Adrenal gland (tissue), 5 donors: ENCODE measurements at regions not wholly inside any gene's neighbourhood (a gene's known extent, or its start where the extent isn't known, plus 50 kb on each side); places are given as distances from the start of the nearest gene placed in this dataset.
"Not testable (repeated sequence)": the region's sequence is repeated elsewhere in the genome, so short reads cannot be mapped to it uniquely, and the experiment has no call there.

Experiments
- POLR2A ChIP-seq, 2 donors: fragments of 450-650 bp; IDR thresholded peaks; one replicate each; pipeline ENCODE4 v1.6.1; 2017; ENCODE audit warnings: antibody characterized with exemption in 2 of 2, mild to moderate bottlenecking in 2 of 2, moderate library complexity in 1 of 2
- TF ChIP-seq, protein P1 (sequence below), 6 experiments: fragments of 450-650 bp in 4 of 6; fragments of 200-600 bp in 2 of 6; sonication (generic) in 1 of 6; IDR thresholded peaks; 1 replicate in 5 of 6; 2 replicates in 1 of 6; pipeline versions ENCODE4 v1.5.1 to v1.8.0; 2016 to 2021; ENCODE audit warnings: antibody characterized with exemption in 6 of 6, mild to moderate bottlenecking in 2 of 6, moderate library complexity in 1 of 6
- donor health status: DM: no; HTN: no; CAD: no.

DNA sequence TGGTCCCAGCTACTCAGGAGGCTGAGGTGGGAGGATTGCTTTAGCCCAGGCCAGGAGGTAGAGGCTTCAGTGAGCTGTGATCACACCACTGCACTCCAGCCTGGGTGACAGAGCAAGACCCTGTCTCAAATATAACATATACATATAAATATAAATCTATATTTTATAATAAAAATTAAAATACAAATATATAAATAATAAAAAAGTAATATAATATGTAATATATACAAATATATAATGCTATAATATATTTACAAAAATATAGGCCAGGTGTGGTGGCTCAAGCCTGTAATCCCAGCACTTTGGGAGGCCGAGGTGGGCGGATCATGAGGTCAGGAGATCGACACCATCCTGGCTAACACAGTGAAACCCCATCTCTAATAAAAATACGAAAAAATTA is 131.4 kb downstream of the MFAP3L start:
- TF ChIP-seq, protein P1, sequence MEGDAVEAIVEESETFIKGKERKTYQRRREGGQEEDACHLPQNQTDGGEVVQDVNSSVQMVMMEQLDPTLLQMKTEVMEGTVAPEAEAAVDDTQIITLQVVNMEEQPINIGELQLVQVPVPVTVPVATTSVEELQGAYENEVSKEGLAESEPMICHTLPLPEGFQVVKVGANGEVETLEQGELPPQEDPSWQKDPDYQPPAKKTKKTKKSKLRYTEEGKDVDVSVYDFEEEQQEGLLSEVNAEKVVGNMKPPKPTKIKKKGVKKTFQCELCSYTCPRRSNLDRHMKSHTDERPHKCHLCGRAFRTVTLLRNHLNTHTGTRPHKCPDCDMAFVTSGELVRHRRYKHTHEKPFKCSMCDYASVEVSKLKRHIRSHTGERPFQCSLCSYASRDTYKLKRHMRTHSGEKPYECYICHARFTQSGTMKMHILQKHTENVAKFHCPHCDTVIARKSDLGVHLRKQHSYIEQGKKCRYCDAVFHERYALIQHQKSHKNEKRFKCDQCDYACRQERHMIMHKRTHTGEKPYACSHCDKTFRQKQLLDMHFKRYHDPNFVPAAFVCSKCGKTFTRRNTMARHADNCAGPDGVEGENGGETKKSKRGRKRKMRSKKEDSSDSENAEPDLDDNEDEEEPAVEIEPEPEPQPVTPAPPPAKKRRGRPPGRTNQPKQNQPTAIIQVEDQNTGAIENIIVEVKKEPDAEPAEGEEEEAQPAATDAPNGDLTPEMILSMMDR (IDR thresholded peaks at IDR 0.05) = not testable (repeated sequence)
- TF ChIP-seq POLR2A (IDR thresholded peaks at IDR 0.05) = not testable (repeated sequence)
